Motor neuron (in vitro differentiated cells): ENCODE measurements at regions not wholly inside any gene's neighbourhood (a gene's known extent, or its start where the extent isn't known, plus 50 kb on each side); places are given as distances from the start of the nearest gene placed in this dataset.

Experiments used
- ATAC-seq, 8 experiments: fragments of 200-7000 bp; cut with Tn5 transposase; replicated peaks in 6 of 8; 2 replicates each; pipeline ENCODE4 v1.8.0; 2021; ENCODE audit warnings: mild to moderate bottlenecking in 8 of 8, moderate library complexity in 8 of 8
- H3K27ac ChIP-seq, 2 donors: fragments of 250-450 bp; sonication (Bioruptor Pico); 2 replicates each; pipeline ENCODE4 v1.9.0; 2021; ENCODE audit warnings: antibody characterized with exemption in 2 of 2, mild to moderate bottlenecking in 2 of 2, moderate library complexity in 1 of 2
- H3K4me1 ChIP-seq, 2 donors: fragments of 250-450 bp; sonication (Bioruptor Pico); replicated peaks in 1 of 2; 2 replicates each; pipeline ENCODE4 v1.6.1; 2021; ENCODE audit warnings: antibody characterized with exemption in 2 of 2, mild to moderate bottlenecking in 2 of 2, moderate library complexity in 1 of 2
- H3K4me3 ChIP-seq, 5 donors: fragments of 250-450 bp; sonication (Bioruptor Pico); 2 replicates each; pipeline ENCODE4 v1.9.0; 2021; ENCODE audit warnings: antibody characterized with exemption in 5 of 5, mild to moderate bottlenecking in 5 of 5, moderate library complexity in 4 of 5
- WGBS, 10 experiments: fragments of 450-650 bp; shearing (Covaris generic); methylation state at CpG; one replicate each; pipeline ENCODE4 v1.0.0; 2022; 5-methylcytosine and 5-hydroxymethylcytosine counted together
- in situ Hi-C, 9 experiments: fragments of 400-800 bp; cut with MboI; loops; one replicate each; pipeline ENCODE4 v1.15.0; 2021; ENCODE audit warnings: low sequenced_read_pairs in 9 of 9, low pct_unique_long_range_greater_than_20kb in 2 of 9; ENCODE audit not compliant: unreplicated experiment in 9 of 9

DNA sequence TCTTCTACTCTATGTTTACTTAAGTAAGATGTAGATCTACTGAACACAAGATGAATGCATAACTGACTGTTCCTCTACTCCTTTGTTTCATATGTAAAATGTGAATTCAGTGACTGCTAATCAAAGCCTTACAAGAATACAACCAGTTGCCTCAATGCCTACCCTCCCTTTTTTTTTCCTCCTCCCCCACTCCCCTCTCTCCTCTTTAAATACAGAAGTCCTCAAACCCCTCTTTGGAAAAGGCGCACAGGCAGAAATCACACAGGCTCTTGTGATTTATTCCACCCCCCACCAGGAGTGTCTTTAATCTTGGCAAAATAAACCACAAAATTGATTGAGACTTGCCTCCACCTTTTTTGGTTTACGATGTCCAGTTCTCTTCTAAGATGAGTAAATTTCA is 398.5 kb downstream of the DMAC1 start:
- in situ Hi-C loops = no loop called here
- peak in 2 of 8 experiments; percentile 45 to 49 for ATAC-seq
- peaks cover 8 to 51% of the 10 kb centered on the region in 2 donors for H3K4me1 ChIP-seq
- H3K27ac ChIP-seq = no peak overlapping the region
- H3K4me3 ChIP-seq = no peak overlapping the region
- whole genome bisulfite sequencing, 10 experiments = 28 to 100% (median 73%) methylated on average over 1 to 2 of the region's 2 CpGs; no CpG with 5 or more reads in 4 of the 10 experiments

DNA sequence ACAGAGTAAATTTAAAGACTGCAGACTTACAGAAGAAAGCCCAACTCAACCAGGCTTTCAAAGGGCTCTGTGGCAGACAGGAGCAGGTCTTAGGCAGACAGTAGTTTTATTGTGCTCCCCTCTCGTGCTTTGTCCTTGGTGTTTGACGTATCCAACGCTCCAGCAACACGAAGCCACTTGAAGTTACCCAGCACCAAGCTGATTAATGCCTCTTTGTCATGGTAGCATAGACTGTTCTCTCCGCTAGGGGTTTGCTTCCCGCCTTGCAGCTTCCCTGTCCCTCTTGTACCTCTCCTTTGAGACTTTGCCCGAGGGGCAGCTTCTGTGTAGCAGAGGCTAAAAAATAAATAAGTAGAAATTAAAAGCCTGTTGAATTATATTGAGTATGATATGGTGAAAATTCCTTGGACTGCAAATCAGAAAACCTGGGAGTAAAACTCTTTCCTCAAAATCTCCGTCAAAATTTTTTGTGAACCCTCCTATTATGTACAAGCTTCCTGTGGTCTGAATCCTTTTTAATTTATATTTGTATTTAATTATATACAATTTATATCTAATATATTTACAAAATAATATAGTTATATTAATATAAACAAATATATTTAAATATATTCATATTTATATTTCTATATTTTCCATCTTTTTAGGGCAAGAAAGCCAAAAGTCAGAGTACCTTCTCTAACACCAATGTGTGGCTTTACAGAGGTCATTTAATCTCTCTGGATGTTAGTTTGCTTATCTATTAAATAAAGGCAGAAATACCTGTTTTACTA is 405.4 kb downstream of the DMAC1 start:
- Histone ChIP-seq H3K4me3 (no peak overlapping the region), H3K27ac (no peak overlapping the region), H3K4me1 (peaks cover 5 to 41% of the 10 kb centered on the region in 2 donors)
- in situ Hi-C loops = no loop called here
- 34 to 100% (median 64%) methylated on average over 1 to 8 of the region's 8 CpGs; no CpG with 5 or more reads in 1 of the 10 experiments for WGBS, 10 experiments
- peak in 5 of 8 experiments; percentile 40 to 99 (median 64) for ATAC-seq

DNA sequence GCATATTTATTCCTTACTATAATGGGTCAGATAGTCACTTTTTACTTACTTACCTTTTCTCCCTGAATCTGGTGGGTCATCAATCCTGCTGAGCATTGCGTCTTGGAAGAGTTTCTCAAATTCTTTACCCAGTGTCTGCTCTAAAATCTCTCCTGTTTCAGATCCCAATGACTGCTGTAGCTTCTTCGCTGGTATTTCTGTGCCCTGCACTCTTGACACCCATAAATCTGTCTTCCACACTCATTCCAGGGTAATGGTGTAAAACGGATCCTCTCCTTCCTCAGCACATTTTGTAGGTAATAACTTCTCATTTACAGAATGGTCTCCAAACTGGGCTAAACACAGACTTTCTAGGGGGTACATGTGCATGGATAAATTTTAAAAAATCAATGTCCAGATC is 407.4 kb downstream of the DMAC1 start:
- peaks cover 14 to 38% of the 10 kb centered on the region in 2 donors for H3K4me1 ChIP-seq
- no peak overlapping the region for H3K27ac ChIP-seq
- WGBS, 10 experiments = 6 to 100% (median 39%) methylated on average over 1 to 3 of the region's 3 CpGs; no CpG with 5 or more reads in 1 of the 10 experiments
- no peak overlapping the region for H3K4me3 ChIP-seq
- ATAC-seq = peak in 4 of 8 experiments; percentile 25 to 52 (median 37)
- in situ Hi-C loops = no loop called here

DNA sequence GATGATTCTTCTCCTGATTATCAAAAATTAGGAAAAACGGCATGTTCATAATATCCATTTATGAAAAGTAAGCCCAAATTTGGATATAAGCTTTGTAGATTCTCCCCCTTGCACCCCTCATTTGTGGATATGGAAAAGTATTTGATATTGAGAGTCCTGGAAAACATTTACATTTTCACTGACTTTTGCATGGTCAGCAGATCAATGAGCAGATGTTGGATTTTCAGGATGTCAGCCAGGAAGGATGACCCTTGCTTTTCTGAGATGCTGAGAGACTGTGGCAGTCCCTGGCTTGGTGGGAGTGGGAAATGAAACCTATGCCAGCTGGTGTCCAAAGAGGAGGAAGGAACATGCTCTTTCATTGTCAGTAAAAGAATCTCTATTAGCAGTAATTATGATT is 410.8 kb downstream of the DMAC1 start:
- ATAC-seq = no peak
- in situ Hi-C loops = no loop called here
- peaks cover 14 to 29% of the 10 kb centered on the region in 2 donors for H3K4me1 ChIP-seq
- 0 to 100% (median 86%) methylated on average over 1 of the region's 1 CpG; no CpG with 5 or more reads in 5 of the 10 experiments for WGBS, 10 experiments
- H3K4me3 ChIP-seq = no peak overlapping the region
- H3K27ac ChIP-seq = no peak overlapping the region

DNA sequence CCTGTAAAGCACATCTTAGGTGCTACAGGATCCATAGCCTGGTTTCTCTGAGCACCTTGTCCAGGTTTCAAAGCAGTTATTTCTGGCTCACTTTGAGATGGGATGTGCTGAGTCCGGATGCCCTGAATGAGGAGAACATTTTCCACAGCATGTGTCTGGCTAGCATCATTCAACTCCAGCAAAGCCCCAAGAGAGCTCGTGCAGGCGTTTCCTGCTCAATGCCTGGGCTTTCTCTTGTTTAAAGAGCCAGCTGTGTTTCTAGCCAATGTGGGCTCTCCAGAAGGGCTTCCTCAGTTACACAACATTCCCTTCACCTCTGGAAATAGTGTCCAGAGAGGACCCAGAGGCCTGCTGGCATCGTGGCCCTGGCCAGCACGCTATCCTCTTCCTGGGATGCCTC is 411.7 kb downstream of the DMAC1 start:
- H3K27ac ChIP-seq = peak overlapping the region in 1 of 2 donors; percentile 37
- in situ Hi-C loops = no loop called here
- H3K4me1 ChIP-seq = peaks cover 14 to 29% of the 10 kb centered on the region in 2 donors
- no peak overlapping the region for H3K4me3 ChIP-seq
- ATAC-seq = no peak
- 0 to 94% (median 81%) methylated on average over 2 to 5 of the region's 5 CpGs; no CpG with 5 or more reads in 5 of the 10 experiments for WGBS, 10 experiments

DNA sequence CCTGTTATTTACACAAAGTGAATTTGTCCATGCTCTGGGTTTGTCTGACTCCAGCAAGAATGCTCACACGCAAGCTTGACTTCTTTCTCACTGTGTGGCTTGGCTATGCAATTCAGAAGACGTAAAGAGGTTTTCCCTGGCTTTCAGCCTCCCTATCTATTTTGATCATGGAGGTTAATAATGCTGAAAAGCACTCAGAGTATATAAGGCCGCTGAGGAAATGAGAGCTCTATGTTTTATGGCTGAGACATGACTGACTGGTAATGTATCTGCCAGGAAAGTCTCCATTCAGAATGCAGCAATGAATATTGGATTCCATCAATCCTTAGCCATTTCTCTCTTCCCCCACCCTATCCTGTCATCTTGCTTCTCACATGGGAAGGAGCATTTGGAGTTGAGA is 417.3 kb downstream of the DMAC1 start:
- Histone ChIP-seq H3K4me3 (no peak overlapping the region), H3K27ac (peak overlapping the region in 1 of 2 donors; percentile 27), H3K4me1 (peaks cover 0 to 16% of the 10 kb centered on the region in 2 donors)
- in situ Hi-C loops = no loop called here
- WGBS, 10 experiments = 0 to 100% (median 80%) methylated on average over 1 to 3 of the region's 3 CpGs; no CpG with 5 or more reads in 2 of the 10 experiments
- ATAC-seq = peak in 5 of 8 experiments; percentile 59 to 79 (median 67)

DNA sequence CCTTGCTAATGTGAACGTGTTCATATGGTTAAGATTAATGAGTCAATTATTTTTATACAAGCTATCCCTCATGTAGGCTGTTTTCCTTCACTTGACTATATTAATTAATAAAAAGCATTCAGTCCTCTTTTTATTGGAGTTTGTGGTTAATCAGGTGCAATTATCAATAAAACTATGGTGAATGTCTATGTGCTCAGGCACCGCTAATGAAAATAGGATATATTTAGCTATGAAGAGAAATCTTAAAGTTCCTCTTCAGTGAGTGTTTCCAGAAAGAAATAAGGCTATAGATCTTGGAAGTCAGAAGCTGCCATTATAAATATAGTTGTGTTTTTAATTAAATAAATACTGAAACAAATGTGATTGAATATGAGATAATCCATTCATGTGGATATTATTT is 422.1 kb downstream of the DMAC1 start:
- in situ Hi-C loops = no loop called here
- WGBS, 10 experiments = 0 to 92% (median 72%) methylated on average over 1 to 2 of the region's 2 CpGs; no CpG with 5 or more reads in 1 of the 10 experiments
- peak in 1 of 8 experiments; percentile 14 for ATAC-seq
- H3K4me3 ChIP-seq = no peak overlapping the region
- no peak overlapping the region for H3K27ac ChIP-seq
- H3K4me1 ChIP-seq = peaks cover 4 to 13% of the 10 kb centered on the region in 2 donors

DNA sequence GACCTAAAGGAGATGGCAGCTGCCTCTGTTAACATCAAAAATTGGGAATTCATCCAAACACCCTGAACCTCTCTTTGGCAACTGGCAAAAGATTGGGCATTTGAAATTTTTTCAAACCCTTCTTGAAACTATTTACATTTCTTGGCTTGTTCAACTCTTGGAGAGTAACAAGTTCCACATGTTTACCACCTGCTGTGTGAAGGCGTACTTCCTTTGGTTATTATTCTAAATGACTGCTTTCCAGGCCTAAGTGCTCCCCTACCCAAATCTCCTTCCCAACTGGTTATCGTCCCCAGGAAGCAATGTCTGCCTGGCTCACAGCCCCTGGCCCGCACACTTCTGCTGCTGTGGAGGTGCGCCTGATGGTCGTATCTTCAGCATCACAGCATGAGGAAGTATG is 422.7 kb downstream of the DMAC1 start:
- WGBS, 10 experiments = 0 to 100% (median 54%) methylated on average over 1 to 3 of the region's 5 CpGs; no CpG with 5 or more reads in 4 of the 10 experiments
- in situ Hi-C loops = no loop called here
- H3K4me3 ChIP-seq = no peak overlapping the region
- no peak overlapping the region for H3K27ac ChIP-seq
- H3K4me1 ChIP-seq = peaks cover 4 to 7% of the 10 kb centered on the region in 2 donors
- ATAC-seq = no peak

DNA sequence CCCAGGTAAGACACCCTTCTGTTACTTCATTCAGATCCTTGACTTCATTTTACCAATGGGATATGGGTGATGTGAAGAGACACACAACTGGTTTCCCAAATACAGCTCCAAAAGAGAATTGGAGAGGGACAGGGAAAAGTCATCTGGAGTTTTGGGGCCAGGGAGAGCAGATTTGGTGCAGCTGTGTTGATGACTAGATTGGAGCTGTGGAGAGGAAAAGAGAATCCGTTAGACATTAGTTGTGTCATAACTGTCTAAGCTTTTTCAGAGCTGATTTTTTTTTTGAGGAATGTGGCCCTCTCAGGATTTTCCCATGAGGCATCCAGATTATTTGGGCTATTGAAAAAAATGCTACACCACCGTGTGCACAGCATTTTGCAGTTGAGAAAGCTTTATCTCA is 423.4 kb downstream of the DMAC1 start:
- peaks cover 2 to 4% of the 10 kb centered on the region in 2 donors for H3K4me1 ChIP-seq
- in situ Hi-C loops = no loop called here
- no peak overlapping the region for H3K27ac ChIP-seq
- no peak for ATAC-seq
- WGBS, 10 experiments = 0 to 86% (median 40%) methylated on average over 1 to 2 of the region's 2 CpGs; no CpG with 5 or more reads in 1 of the 10 experiments
- no peak overlapping the region for H3K4me3 ChIP-seq

DNA sequence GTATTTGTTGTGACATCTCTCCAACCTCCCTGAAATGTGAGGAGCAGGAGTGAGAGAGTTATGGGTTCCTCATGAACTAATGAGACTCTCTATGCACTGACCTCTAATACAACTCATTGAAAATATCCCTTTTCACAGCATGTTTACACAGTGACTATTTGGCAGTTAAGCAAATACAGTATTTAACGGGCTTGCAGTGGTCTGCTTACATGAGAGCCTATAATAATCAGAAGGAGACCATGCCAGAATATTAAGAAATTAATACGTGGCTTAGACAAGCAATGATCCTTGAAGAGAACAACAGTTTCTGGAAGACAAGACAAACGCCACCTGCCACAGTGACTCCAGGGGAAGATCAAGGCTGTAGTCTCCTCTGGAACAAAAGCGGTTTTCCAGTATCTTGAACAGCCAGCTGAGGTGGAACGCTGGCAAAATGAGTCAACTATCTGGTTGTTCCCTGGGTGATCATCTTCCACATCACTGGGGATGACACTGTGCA is 424.5 kb downstream of the DMAC1 start:
- ATAC-seq = peak in 1 of 8 experiments; percentile 57
- in situ Hi-C loops = no loop called here
- 18 to 100% (median 60%) methylated on average over 1 to 3 of the region's 5 CpGs; no CpG with 5 or more reads in 3 of the 10 experiments for WGBS, 10 experiments

DNA sequence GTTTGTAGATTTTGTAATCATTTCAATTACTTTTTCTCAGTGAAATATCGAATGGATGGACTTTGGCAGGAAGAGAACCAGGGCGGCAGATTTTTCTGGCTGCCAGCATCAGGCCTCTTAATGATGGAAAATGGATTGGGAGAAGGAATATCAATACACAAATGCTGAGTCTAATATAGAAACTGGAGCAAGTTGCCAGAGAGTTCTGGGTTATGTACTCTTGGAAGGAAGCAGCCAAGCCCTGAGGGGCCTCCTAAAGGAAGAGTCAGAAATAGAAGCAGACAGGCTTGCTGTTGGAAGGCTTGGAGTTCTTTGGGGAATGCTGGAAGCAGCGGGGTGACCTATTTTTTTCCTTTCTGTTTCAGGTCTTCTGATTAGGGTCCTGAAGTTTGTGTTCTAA is 428.6 kb downstream of the DMAC1 start:
- H3K4me3 ChIP-seq = no peak overlapping the region
- H3K27ac ChIP-seq = no peak overlapping the region
- H3K4me1 ChIP-seq = peaks cover 0 to 7% of the 10 kb centered on the region in 2 donors
- WGBS, 10 experiments = 0 to 100% (median 80%) methylated on average over 1 to 3 of the region's 3 CpGs; no CpG with 5 or more reads in 1 of the 10 experiments
- no peak for ATAC-seq
- in situ Hi-C loops = no loop called here

More for the DNA sequence above, 424.5 kb downstream of the DMAC1 start:
- no peak overlapping the region for H3K4me3 ChIP-seq
- H3K27ac ChIP-seq = no peak overlapping the region
- peaks cover 2 to 4% of the 10 kb centered on the region in 2 donors for H3K4me1 ChIP-seq

DNA sequence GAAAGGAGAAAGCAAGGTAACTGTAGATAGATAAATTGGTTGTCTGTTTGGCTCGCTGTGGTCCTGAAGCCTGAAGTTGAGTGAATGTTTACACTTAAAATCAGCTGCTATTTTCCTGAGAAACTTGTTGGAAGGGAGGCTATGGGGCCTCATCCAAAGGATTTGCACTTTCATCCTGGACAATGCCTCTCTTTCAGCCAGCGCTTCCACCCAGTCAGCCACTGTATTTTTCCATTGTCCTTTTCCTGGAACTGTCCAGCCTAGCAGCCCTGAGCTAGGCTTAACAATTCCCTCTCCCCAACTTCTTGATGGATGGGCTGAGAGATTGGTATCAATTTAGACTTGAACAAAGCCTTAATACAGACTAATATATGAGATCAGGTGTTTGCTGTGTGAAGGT is 429.2 kb downstream of the DMAC1 start:
- in situ Hi-C loops = no loop called here
- Histone ChIP-seq H3K4me1 (peaks cover 0 to 7% of the 10 kb centered on the region in 2 donors), H3K27ac (no peak overlapping the region), H3K4me3 (no peak overlapping the region)
- ATAC-seq = peak in 3 of 8 experiments; percentile 24 to 50 (median 32)
- WGBS, 10 experiments = 3 to 95% (median 55%) methylated on average over 1 to 2 of the region's 2 CpGs

DNA sequence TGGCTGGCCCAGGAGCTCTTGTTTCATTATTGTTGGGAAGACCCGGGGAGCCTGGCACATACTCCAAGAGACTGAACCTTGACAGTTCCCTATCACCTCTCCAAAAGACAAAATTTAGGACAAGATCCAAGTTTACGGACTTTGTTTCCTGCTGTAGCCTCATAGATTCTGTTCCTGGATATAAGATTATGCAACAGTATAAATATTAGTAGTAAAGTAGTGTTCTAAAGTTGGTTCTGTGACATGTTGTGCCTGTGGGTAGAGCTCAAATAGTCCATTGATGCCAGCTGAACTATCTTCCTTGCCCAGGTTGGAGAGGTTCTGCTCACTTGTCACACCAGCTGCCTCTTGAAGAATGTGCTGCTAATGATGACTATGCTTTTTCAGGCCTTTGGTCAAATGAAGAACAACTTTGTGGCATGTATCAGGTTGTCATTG is 430.2 kb downstream of the DMAC1 start:
- Histone ChIP-seq H3K4me3 (no peak overlapping the region), H3K4me1 (peaks cover 0 to 4% of the 10 kb centered on the region in 2 donors), H3K27ac (no peak overlapping the region)
- in situ Hi-C loops = no loop called here
- 52 to 100% (median 85%) methylated on average over 1 to 2 of the region's 2 CpGs; no CpG with 5 or more reads in 2 of the 10 experiments for WGBS, 10 experiments
- no peak for ATAC-seq
